Retinal pigment epithelial cell (primary cell): ENCODE measurements at regions not wholly inside any gene's neighbourhood (a gene's known extent, or its start where the extent isn't known, plus 50 kb on each side); places are given as distances from the start of the nearest gene placed in this dataset.

ENCODE experiments used
- DNase-seq: peaks from one replicate; pipeline ENCODE4 v3.0.0-alpha.2; 2010; ENCODE audit warnings: low read depth
- H3K4me3 ChIP-seq: 2 replicates; pipeline ENCODE4 v1.5.1; 2011; ENCODE audit warnings: mild to moderate bottlenecking, low read length, control low read depth, moderate library complexity
- TF ChIP-seq, protein P1 (sequence below): conservative IDR thresholded peaks from 2 replicates; pipeline ENCODE4 v1.5.1; 2011; ENCODE audit warnings: low read depth, low read length, control low read depth, inconsistent platforms

DNA sequence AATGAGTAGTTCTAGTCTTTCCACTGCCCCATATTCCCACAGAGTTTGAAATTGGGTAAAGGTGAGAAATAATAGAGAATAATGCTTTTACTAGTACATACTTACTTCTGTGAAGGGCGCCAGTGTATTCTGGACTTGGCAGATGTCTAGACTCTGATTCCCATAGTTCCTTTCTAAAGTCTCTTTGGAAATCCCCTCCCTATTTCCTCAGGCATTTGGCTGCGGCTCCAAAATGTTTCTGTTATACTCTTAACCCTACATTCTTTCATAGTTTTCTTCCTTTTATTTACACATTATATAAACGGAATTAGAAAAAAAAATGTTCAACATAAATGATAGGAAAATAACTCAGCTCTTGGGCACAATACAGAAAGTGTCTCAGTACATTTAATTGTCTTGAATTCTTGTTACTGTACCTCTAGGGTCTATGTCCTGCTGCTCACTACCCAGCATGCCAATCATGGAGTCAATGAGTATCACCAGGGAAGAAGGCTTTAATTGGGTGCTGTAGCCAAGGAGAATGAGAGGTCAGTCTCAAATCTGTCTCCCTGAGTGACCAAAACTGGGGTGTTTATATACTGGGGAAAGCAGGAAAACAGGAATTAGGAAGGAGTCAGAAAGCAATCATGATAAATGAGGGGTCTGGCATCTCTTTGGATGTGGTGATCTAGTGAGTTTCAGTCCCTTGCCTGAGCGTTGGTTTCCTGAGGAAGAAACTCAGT is 147.8 kb upstream of the MMADHC start:
- H3K4me3 ChIP-seq = no peak overlapping the region
- no peak for DNase-seq
- TF ChIP-seq, protein P1, sequence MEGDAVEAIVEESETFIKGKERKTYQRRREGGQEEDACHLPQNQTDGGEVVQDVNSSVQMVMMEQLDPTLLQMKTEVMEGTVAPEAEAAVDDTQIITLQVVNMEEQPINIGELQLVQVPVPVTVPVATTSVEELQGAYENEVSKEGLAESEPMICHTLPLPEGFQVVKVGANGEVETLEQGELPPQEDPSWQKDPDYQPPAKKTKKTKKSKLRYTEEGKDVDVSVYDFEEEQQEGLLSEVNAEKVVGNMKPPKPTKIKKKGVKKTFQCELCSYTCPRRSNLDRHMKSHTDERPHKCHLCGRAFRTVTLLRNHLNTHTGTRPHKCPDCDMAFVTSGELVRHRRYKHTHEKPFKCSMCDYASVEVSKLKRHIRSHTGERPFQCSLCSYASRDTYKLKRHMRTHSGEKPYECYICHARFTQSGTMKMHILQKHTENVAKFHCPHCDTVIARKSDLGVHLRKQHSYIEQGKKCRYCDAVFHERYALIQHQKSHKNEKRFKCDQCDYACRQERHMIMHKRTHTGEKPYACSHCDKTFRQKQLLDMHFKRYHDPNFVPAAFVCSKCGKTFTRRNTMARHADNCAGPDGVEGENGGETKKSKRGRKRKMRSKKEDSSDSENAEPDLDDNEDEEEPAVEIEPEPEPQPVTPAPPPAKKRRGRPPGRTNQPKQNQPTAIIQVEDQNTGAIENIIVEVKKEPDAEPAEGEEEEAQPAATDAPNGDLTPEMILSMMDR = no peak

DNA sequence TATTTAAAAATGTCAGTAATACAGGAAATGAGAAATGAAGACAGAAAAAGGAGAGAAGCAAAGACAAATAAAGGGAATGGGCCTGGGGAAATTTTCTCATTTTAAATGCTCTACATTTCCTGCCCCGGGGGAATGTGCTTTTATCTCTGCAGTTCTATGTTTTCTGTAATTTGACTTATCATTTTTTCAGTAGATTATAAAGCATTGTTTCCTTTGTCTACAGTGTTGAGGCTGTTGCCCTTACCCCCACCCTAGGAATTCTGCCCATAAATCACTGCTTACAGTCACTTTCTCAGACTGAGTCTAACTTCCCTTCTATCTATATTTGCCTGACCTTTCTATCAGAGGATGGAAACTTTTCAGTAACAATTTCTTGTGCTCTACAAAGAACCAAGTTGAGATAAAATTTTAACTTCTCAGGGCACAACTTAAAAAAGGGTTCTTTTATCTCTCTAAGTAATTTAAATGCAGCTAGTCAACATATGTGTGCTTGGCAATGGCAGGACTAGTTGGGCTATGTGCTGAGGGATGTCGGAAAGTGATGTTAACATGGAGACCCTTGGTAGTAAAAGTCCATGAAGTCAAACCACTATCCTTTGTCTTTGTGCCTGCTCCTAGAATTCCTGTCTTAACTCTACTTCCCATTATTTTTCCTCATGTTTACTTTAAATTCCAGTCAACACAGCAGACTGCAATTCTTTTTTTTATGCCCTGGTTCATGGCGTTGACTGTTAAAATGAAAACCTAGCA is 146.5 kb upstream of the MMADHC start:
- TF ChIP-seq, protein P1 = no peak
- H3K4me3 ChIP-seq = no peak overlapping the region
- no peak for DNase-seq

DNA sequence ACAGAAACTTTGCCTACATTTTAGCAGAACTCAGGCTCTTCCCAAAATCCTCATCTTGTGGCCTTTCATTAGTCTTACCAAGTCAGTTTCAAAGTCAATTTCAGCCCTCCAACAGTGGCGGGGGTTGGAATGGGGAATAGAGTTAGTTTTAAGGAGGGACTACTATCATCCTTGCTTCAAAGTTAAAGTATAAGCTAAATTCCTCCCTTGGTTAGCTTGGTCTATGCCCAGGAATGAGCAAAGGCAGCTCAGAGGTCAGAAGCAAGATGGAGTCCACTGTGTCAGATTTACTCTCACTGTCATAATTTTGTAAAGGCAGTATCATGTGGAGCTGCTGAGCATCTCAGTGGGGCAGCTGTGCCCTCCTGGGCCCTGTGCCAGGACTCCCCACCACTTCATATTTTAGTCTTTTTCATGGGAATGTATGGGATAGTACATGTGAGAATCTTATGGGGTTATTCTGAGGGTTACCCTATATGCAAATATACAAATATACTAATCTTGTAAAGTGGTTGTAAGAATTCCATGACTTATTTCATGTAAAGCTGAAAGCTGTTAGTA is 145.2 kb upstream of the MMADHC start:
- TF ChIP-seq, protein P1 = no peak
- H3K4me3 ChIP-seq = no peak overlapping the region
- no peak for DNase-seq

DNA sequence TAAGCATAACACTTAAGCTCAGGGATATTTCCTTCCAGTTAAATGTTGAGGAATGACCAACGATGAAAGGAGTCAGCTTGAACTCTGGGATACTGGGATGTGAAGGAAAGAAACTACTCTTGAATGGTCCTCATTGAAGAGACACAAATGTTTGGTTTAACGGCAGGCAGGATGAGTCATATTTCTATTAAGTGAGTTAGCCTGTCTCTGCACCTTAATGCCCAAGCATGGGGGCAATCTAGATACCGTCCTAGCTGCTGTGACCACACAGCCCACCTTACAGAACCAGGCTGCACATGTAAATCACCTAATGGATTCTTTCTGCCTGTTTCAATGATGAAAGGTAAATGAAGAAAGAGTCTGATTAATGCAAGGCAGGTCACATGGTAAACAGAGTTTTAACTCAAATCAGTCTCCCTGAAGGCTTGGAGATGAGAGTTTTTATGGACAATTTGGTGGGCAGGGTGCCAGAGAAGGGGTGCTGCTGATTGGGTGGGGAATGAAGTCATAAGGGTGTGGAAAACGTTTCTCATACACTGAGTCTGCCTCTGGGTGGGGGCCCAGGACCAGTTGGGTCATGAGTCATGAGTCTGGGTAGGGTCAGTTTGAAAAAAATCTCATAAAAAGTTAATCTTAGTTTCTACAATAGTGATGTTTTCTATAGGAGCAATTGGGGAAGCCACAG is 144.6 kb upstream of the MMADHC start:
- DNase-seq = no peak

DNA sequence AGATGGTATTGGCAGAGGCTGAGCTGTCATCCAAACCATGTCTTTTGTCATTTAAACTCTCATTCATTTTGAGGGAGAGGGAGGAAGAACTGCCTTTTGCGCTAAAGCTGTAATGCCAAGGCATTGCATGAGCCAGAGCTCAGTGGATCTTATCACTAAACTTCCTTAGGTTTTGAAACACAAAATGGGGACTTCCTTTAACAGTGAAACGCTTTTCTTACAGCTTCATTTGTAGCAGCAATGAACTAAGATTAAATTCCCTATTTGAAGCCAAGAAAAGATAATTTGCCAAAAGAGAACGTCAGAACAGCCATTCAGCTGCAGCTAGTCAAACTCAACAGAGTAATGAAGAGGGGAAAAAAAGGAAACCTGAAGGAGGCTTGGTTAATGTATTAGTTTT is 143.5 kb upstream of the MMADHC start:
- DNase-seq = no peak
- TF ChIP-seq, protein P1 = no peak

More for the DNA sequence above, 144.6 kb upstream of the MMADHC start:
- TF ChIP-seq, protein P1 = no peak
- H3K4me3 ChIP-seq = no peak overlapping the region

DNA sequence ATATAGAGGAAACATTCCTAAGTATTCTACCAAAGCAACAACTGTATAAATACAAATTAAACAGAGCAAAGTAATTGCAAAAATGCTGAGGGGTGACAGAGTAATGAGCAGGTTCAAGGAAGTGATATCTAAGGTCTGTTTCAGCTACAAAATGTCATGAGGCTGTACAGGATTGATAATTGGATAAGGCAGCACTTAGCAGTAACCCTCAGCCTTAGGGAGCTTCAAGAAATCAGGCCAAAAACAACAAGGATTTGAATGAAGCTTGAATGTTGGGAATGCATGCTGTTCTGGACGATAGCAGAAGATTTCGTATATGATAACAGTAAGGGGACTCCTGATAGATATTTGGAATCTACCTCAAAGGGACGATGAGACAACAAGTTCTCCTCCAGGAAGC is 142.0 kb upstream of the MMADHC start:
- no peak overlapping the region for H3K4me3 ChIP-seq
- DNase-seq = no peak
- TF ChIP-seq, protein P1 = no peak

More for the DNA sequence above, 143.5 kb upstream of the MMADHC start:
- H3K4me3 ChIP-seq = no peak overlapping the region
